ENCODE measurements at regions not wholly inside any gene's neighbourhood (a gene's known extent, or its start where the extent isn't known, plus 50 kb on each side); places are given as distances from the start of the nearest gene placed in this dataset.
A peak's percentile ranks its signal among the peaks of the same experiment; 100 is the strongest.

- no peak overlapping the region for H3K4me2 ChIP-seq (ENCODE audit: low read length)
- no peaks in the 10 kb centered on the region for H3K9me3 ChIP-seq (ENCODE audit: low read length)
- H3K36me3 ChIP-seq (ENCODE audit: insufficient read depth, low read length) = no peaks in the 10 kb centered on the region
- no peak overlapping the region for H3K9ac ChIP-seq (ENCODE audit: low read length)
- H2AFZ ChIP-seq (ENCODE audit: low read length) = no peak overlapping the region
- no peak overlapping the region for H3K4me3 ChIP-seq (ENCODE audit: low read depth, low read length, poor library complexity, severe bottlenecking)
- TF ChIP-seq CTCF (IDR thresholded peaks at IDR 0.05; ENCODE audit: low read length) (no peak), EZH2 (IDR thresholded peaks at IDR 0.05; ENCODE audit: borderline replicate concordance, low read length) (no peak)
- H3K9me2 ChIP-seq (ENCODE audit: low read depth, low read length) = no peaks in the 10 kb centered on the region
- H3F3A ChIP-seq (ENCODE audit: insufficient read depth, low read length) = no peaks in the 10 kb centered on the region
- no peaks in the 10 kb centered on the region for H4K20me1 ChIP-seq (ENCODE audit: insufficient read depth, low read length)
- peaks cover 11% of the 10 kb centered on the region for H3K4me1 ChIP-seq (ENCODE audit: insufficient read depth, low read length, severe bottlenecking)
- peaks cover 4% of the 10 kb centered on the region; the same call in 1 of the 2 replicates for H3K27me3 ChIP-seq (ENCODE audit: insufficient read depth, low read length)
- no peak overlapping the region for H3K27ac ChIP-seq (ENCODE audit: low read depth, low read length, poor library complexity, severe bottlenecking)
- no peaks in the 10 kb centered on the region for H3K79me2 ChIP-seq (ENCODE audit: insufficient read depth, low read length)
Observed at GRCh38 chr15:66850078-66850991, 148.3 kb downstream of the SMAD6 start.

GRCh38 chr15:66850996-66851310 lies 148.9 kb downstream of the SMAD6 start:
- peak overlapping the region; percentile 75; the same call in 1 of the 2 replicates for H2AFZ ChIP-seq (ENCODE audit: low read length)
- no peak overlapping the region for H3K9ac ChIP-seq (ENCODE audit: low read length)
- no peak for TF ChIP-seq EZH2 (IDR thresholded peaks at IDR 0.05; ENCODE audit: borderline replicate concordance, low read length)
- no peak for TF ChIP-seq CTCF (IDR thresholded peaks at IDR 0.05; ENCODE audit: low read length)
- no peaks in the 10 kb centered on the region for H3K79me2 ChIP-seq (ENCODE audit: insufficient read depth, low read length)
- no peaks in the 10 kb centered on the region for H3K9me3 ChIP-seq (ENCODE audit: low read length)
- H3K27me3 ChIP-seq (ENCODE audit: insufficient read depth, low read length) = peaks cover 4% of the 10 kb centered on the region; the same call in 1 of the 2 replicates
- H3K9me2 ChIP-seq (ENCODE audit: low read depth, low read length) = no peaks in the 10 kb centered on the region
- no peaks in the 10 kb centered on the region for H3F3A ChIP-seq (ENCODE audit: insufficient read depth, low read length)
- H3K4me1 ChIP-seq (ENCODE audit: insufficient read depth, low read length, severe bottlenecking) = peaks cover 11% of the 10 kb centered on the region
- no peak overlapping the region for H3K4me3 ChIP-seq (ENCODE audit: low read depth, low read length, poor library complexity, severe bottlenecking)
- H3K36me3 ChIP-seq (ENCODE audit: insufficient read depth, low read length) = no peaks in the 10 kb centered on the region
- no peak overlapping the region for H3K27ac ChIP-seq (ENCODE audit: low read depth, low read length, poor library complexity, severe bottlenecking)
- no peaks in the 10 kb centered on the region for H4K20me1 ChIP-seq (ENCODE audit: insufficient read depth, low read length)
- peak overlapping the region; percentile 26 for H3K4me2 ChIP-seq (ENCODE audit: low read length)

GRCh38 chr15:66851311-66852063 lies 149.5 kb downstream of the SMAD6 start:
- TF ChIP-seq CTCF (IDR thresholded peaks at IDR 0.05; ENCODE audit: low read length) (peak; percentile 94), EZH2 (IDR thresholded peaks at IDR 0.05; ENCODE audit: borderline replicate concordance, low read length) (no peak)
- Histone ChIP-seq H3K36me3 (ENCODE audit: insufficient read depth, low read length) (no peaks in the 10 kb centered on the region), H3K9me2 (ENCODE audit: low read depth, low read length) (no peaks in the 10 kb centered on the region), H3K4me1 (ENCODE audit: insufficient read depth, low read length, severe bottlenecking) (peaks cover 11% of the 10 kb centered on the region), H4K20me1 (ENCODE audit: insufficient read depth, low read length) (no peaks in the 10 kb centered on the region), H3K9me3 (ENCODE audit: low read length) (no peaks in the 10 kb centered on the region), H3K4me3 (ENCODE audit: low read depth, low read length, poor library complexity, severe bottlenecking) (no peak overlapping the region), H3K27me3 (ENCODE audit: insufficient read depth, low read length) (peaks cover 4% of the 10 kb centered on the region; the same call in 1 of the 2 replicates), H2AFZ (ENCODE audit: low read length) (no peak overlapping the region; the same call in 1 of the 2 replicates), H3F3A (ENCODE audit: insufficient read depth, low read length) (no peaks in the 10 kb centered on the region), H3K4me2 (ENCODE audit: low read length) (peak overlapping the region; percentile 26), H3K27ac (ENCODE audit: low read depth, low read length, poor library complexity, severe bottlenecking) (no peak overlapping the region), H3K79me2 (ENCODE audit: insufficient read depth, low read length) (no peaks in the 10 kb centered on the region), H3K9ac (ENCODE audit: low read length) (no peak overlapping the region)
